OCI-LY1 (cell line): ENCODE measurements at regions not wholly inside any gene's neighbourhood (a gene's known extent, or its start where the extent isn't known, plus 50 kb on each side); places are given as distances from the start of the nearest gene placed in this dataset.
"Not testable (repeated sequence)": the region's sequence is repeated elsewhere in the genome, so short reads cannot be mapped to it uniquely, and the experiment has no call there.

Source experiments
- H2AFZ ChIP-seq: fragments of 200-600 bp; sonication (generic), shearing (Covaris generic); 2 replicates; pipeline ENCODE4 v1.6.0; 2014; ENCODE audit warnings: antibody characterized with exemption, mild to moderate bottlenecking, low read length
- H3F3A ChIP-seq: fragments of 200-600 bp; sonication (generic), shearing (Covaris generic); 2 replicates; pipeline ENCODE4 v1.6.0; 2014; ENCODE audit warnings: mild to moderate bottlenecking, antibody characterized with exemption, low read length, moderate library complexity; ENCODE audit not compliant: insufficient read depth
- H3K27ac ChIP-seq: fragments of 200-600 bp; sonication (generic); 2 replicates; pipeline ENCODE4 v1.5.1; 2014; ENCODE audit warnings: low read length, mixed run types, mild to moderate bottlenecking, low read depth; ENCODE audit not compliant: poor library complexity, severe bottlenecking
- H3K27me3 ChIP-seq: fragments of 200-600 bp; sonication (generic); 2 replicates; pipeline ENCODE4 v1.6.0; 2014; ENCODE audit warnings: antibody characterized with exemption, mild to moderate bottlenecking, low read length, moderate library complexity; ENCODE audit not compliant: insufficient read depth
- H3K36me3 ChIP-seq: fragments of 200-600 bp; sonication (generic); 2 replicates; pipeline ENCODE4 v1.6.1; 2014; ENCODE audit warnings: mild to moderate bottlenecking, antibody characterized with exemption, low read length, moderate library complexity, mixed read lengths; ENCODE audit not compliant: insufficient read depth
- H3K4me1 ChIP-seq: fragments of 200-600 bp; sonication (generic); 2 replicates; pipeline ENCODE4 v1.5.1; 2014; ENCODE audit warnings: mild to moderate bottlenecking, low read length, moderate library complexity; ENCODE audit not compliant: insufficient read depth, severe bottlenecking
- H3K4me2 ChIP-seq: fragments of 200-600 bp; sonication (generic), shearing (Covaris generic); 2 replicates; pipeline ENCODE4 v1.6.1; 2014; ENCODE audit warnings: low read length
- H3K4me3 ChIP-seq: fragments of 200-600 bp; sonication (generic); 2 replicates; pipeline ENCODE4 v1.5.1; 2014; ENCODE audit warnings: low read length, low read depth, mild to moderate bottlenecking, mixed read lengths; ENCODE audit not compliant: poor library complexity, severe bottlenecking
- H3K79me2 ChIP-seq: fragments of 200-600 bp; shearing (Covaris generic); 2 replicates; pipeline ENCODE4 v1.6.1; 2016; ENCODE audit warnings: mixed run types, low read length, mixed read lengths; ENCODE audit not compliant: insufficient read depth
- H3K9ac ChIP-seq: fragments of 200-600 bp; sonication (generic), shearing (Covaris generic); 2 replicates; pipeline ENCODE4 v1.6.1; 2014; ENCODE audit warnings: mild to moderate bottlenecking, low read length, mixed read lengths
- H3K9me2 ChIP-seq: fragments of 200-600 bp; sonication (generic), shearing (Covaris generic); 2 replicates; pipeline ENCODE4 v1.6.1; 2014; ENCODE audit warnings: low read depth, mild to moderate bottlenecking, low read length, mixed read lengths
- H3K9me3 ChIP-seq: fragments of 200-600 bp; shearing (Covaris generic); 2 replicates; pipeline ENCODE4 v1.6.1; 2014; ENCODE audit warnings: low read length, mixed read lengths
- H4K20me1 ChIP-seq: fragments of 200-600 bp; sonication (generic), shearing (Covaris generic); 2 replicates; pipeline ENCODE4 v1.6.0; 2016; ENCODE audit warnings: mild to moderate bottlenecking, low read length; ENCODE audit not compliant: insufficient read depth
- EZH2 ChIP-seq: fragments of 200-600 bp; sonication (generic), shearing (Covaris generic); IDR thresholded peaks from 2 replicates; pipeline ENCODE4 v1.8.0; 2017; ENCODE audit warnings: borderline replicate concordance, mixed run types, mild to moderate bottlenecking, antibody characterized with exemption, low read length, moderate library complexity, mixed read lengths
- TF ChIP-seq, protein P1 (sequence below): fragments of 200-600 bp; sonication (generic), shearing (Covaris generic); IDR thresholded peaks from 2 replicates; pipeline ENCODE4 v1.5.1; 2017; ENCODE audit warnings: mild to moderate bottlenecking, antibody characterized with exemption, low read length, moderate library complexity, mixed read lengths

DNA sequence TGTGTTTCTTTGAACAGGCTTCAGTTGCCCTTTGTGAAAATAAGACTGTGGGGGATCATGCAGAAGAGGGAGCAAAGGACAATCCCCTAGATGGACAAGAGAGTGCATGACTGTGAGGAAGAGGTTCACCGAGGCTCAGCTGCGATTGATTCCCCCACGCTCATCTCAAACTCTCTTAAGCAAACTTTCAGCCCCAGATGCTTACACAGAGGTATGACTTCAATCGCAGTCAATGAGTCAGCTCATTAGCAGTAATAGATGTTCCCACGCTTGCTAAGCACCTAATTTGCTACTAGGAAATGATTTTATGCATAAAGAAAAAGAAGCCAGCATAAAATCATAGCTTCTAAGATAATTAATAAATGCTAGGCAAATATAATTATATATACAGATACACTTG, 2256.1 kb upstream of the AGA start:
- no peaks in the 10 kb centered on the region for H3K79me2 ChIP-seq
- no peaks in the 10 kb centered on the region for H3K4me1 ChIP-seq
- TF ChIP-seq, protein P1, sequence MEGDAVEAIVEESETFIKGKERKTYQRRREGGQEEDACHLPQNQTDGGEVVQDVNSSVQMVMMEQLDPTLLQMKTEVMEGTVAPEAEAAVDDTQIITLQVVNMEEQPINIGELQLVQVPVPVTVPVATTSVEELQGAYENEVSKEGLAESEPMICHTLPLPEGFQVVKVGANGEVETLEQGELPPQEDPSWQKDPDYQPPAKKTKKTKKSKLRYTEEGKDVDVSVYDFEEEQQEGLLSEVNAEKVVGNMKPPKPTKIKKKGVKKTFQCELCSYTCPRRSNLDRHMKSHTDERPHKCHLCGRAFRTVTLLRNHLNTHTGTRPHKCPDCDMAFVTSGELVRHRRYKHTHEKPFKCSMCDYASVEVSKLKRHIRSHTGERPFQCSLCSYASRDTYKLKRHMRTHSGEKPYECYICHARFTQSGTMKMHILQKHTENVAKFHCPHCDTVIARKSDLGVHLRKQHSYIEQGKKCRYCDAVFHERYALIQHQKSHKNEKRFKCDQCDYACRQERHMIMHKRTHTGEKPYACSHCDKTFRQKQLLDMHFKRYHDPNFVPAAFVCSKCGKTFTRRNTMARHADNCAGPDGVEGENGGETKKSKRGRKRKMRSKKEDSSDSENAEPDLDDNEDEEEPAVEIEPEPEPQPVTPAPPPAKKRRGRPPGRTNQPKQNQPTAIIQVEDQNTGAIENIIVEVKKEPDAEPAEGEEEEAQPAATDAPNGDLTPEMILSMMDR: no peak
- no peak for TF ChIP-seq EZH2
- H3K4me3 ChIP-seq: no peak overlapping the region
- H3F3A ChIP-seq: no peaks in the 10 kb centered on the region
- H3K9ac ChIP-seq: no peak overlapping the region
- H2AFZ ChIP-seq: no peak overlapping the region
- H3K27ac ChIP-seq: no peak overlapping the region
- no peak overlapping the region for H3K4me2 ChIP-seq
- no peaks in the 10 kb centered on the region for H3K9me3 ChIP-seq
- no peaks in the 10 kb centered on the region for H4K20me1 ChIP-seq
- H3K27me3 ChIP-seq: no peaks in the 10 kb centered on the region
- no peaks in the 10 kb centered on the region for H3K9me2 ChIP-seq
- H3K36me3 ChIP-seq: no peaks in the 10 kb centered on the region

DNA sequence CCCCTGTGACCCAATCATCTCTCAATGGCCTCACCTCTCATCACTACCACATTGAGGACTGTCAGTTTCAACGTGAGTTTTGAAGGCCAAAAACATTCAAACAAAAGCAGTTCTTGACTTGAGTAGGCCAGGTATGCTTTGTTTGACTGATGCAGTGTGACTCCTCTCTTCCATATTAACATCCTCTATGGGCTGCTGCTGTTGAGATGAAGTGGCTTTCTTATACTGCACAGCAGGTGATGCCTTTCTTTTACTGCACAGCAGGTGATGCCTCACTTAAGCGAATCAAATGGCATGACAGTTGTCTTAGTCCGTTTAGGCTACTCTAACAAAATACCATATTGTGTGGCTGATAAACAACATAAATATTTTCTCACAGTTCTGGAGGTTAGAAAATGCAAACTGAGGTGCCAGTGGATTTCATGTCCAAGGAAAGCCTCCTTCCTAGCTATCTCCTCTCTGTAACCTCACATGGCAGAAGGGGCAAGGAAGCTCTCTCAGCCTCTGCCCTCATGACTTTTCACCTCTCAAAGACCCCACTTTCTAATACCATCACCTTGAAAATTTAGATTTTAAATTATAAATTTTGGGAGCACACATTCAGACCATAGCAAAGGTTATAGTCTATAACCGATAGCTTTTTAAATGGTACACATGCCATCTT, 2267.9 kb upstream of the AGA start:
- no peaks in the 10 kb centered on the region for H3F3A ChIP-seq
- no peaks in the 10 kb centered on the region for H3K36me3 ChIP-seq
- no peak overlapping the region for H3K4me2 ChIP-seq
- no peaks in the 10 kb centered on the region for H3K79me2 ChIP-seq
- no peaks in the 10 kb centered on the region for H4K20me1 ChIP-seq
- H3K27ac ChIP-seq: no peak overlapping the region
- no peaks in the 10 kb centered on the region for H3K9me2 ChIP-seq
- TF ChIP-seq, protein P1: no peak
- TF ChIP-seq EZH2: no peak
- no peaks in the 10 kb centered on the region for H3K9me3 ChIP-seq
- H2AFZ ChIP-seq: no peak overlapping the region
- no peaks in the 10 kb centered on the region for H3K27me3 ChIP-seq
- no peaks in the 10 kb centered on the region for H3K4me1 ChIP-seq
- H3K9ac ChIP-seq: no peak overlapping the region
- no peak overlapping the region for H3K4me3 ChIP-seq

DNA sequence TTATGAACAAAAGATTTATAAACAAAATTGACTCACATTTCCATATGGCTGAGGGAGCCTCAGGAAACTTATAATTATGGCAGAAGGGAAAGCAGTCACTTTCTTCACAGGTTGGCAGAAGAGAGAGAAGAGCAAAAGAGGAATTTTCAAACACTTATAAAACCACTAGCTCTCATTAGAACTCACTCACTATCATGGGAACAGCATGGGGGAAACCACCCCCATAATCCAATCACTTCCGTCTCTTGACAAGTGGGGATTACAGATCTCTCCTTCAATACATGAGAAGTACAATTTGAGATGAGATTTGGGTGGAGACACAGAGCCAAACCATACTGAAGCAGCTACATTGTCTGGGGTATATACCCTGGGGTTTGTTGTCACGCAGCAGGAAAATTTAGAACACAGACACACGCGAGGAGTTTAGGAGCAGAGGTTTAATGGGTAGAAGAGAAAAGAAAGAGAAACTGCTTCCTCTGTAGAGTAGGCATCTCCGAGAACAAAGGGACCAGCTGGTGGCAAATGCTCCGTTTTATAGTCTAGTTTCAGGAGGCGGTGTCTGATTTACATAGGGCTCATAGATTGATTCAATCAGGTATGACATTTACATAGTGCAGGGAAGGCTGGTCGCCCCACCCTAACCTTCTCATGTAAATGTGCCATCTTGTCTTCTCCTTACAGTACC, 2277.7 kb upstream of the AGA start:
- H3K27me3 ChIP-seq: no peaks in the 10 kb centered on the region
- TF ChIP-seq EZH2: no peak
- TF ChIP-seq, protein P1: no peak

DNA sequence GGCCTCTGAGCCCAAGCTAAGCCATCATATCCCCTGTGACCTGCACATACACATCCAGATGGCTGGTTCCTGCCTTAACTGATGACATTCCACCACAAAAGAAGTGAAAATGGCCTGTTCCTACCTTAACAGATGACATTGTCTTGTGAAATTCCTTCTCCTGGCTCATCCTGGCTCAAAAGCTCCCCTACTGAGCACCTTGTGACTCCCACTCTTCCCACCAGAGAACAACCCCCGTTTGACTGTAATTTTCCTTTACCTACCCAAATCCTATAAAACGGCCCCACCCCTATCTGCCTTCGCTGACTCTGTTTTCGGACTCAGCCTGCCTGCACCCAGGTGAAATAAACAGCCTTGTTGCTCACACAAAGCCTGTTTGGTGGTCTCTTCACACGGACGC, 2284.3 kb upstream of the AGA start:
- H2AFZ ChIP-seq, H3K79me2 ChIP-seq, H3K9ac ChIP-seq, H3K4me3 ChIP-seq, H3K27ac ChIP-seq, H3K4me2 ChIP-seq, H3K9me2 ChIP-seq, H3K4me1 ChIP-seq, H3K9me3 ChIP-seq, H3K27me3 ChIP-seq, H3F3A ChIP-seq, H4K20me1 ChIP-seq, H3K36me3 ChIP-seq: not testable (repeated sequence)

More for the DNA sequence above, 2277.7 kb upstream of the AGA start:
- no peak overlapping the region for H3K9ac ChIP-seq
- H3K4me1 ChIP-seq: no peaks in the 10 kb centered on the region
- no peak overlapping the region for H3K4me2 ChIP-seq
- no peak overlapping the region for H3K4me3 ChIP-seq
- no peaks in the 10 kb centered on the region for H3K79me2 ChIP-seq
- no peak overlapping the region for H3K27ac ChIP-seq
- H3K9me3 ChIP-seq: no peaks in the 10 kb centered on the region
- H3F3A ChIP-seq: no peaks in the 10 kb centered on the region
- H3K9me2 ChIP-seq: no peaks in the 10 kb centered on the region
- H4K20me1 ChIP-seq: no peaks in the 10 kb centered on the region
- no peaks in the 10 kb centered on the region for H3K36me3 ChIP-seq
- no peak overlapping the region for H2AFZ ChIP-seq
